ENCODE measurements at regions not wholly inside any gene's neighbourhood (a gene's known extent, or its start where the extent isn't known, plus 50 kb on each side); places are given as distances from the start of the nearest gene placed in this dataset.

GRCh38 chr10:57023626-57024025 is 662.6 kb upstream of the ZWINT start:
- TF ChIP-seq CTCF (IDR thresholded peaks at IDR 0.05; ENCODE audit: poor library complexity): no peak
- no peak for TF ChIP-seq EZH2phosphoT487 (IDR thresholded peaks at IDR 0.05; ENCODE audit: low read depth, severe bottlenecking, unreplicated experiment)
- no peak for TF ChIP-seq EZH2 (IDR thresholded peaks at IDR 0.05; ENCODE audit: borderline replicate concordance)

All from hepatocyte (in vitro differentiated cells).